Eye (tissue), 1 donor: ENCODE measurements at regions not wholly inside any gene's neighbourhood (a gene's known extent, or its start where the extent isn't known, plus 50 kb on each side); places are given as distances from the start of the nearest gene placed in this dataset.
"Not testable (repeated sequence)": the region's sequence is repeated elsewhere in the genome, so short reads cannot be mapped to it uniquely, and the experiment has no call there.

Experiments
- DNase-seq: peaks from one replicate; pipeline ENCODE4 v3.0.0-alpha.2; 2015

- DNase-seq, result no peak
Measured at GRCh38 chrX:1700757-1701156, 85.9 kb downstream of the ASMT start.

- DNase-seq, result not testable (repeated sequence)
Measured at GRCh38 chrX:1701396-1701901, 86.6 kb downstream of the ASMT start.

GRCh38 chrX:1702142-1702541 is 87.3 kb downstream of the ASMT start:
- not testable (repeated sequence) for DNase-seq

- DNase-seq, result not testable (repeated sequence)
Measured at GRCh38 chrX:1702557-1702956, 87.7 kb downstream of the ASMT start.

GRCh38 chrX:1709277-1709676 is 94.4 kb downstream of the ASMT start:
- DNase-seq, result not testable (repeated sequence)

- no peak for DNase-seq
Measured at GRCh38 chrX:1713296-1713695, 98.4 kb downstream of the ASMT start.

GRCh38 chrX:1717373-1717772 is 102.5 kb downstream of the ASMT start:
- no peak for DNase-seq

GRCh38 chrX:1719270-1719669 is 104.4 kb downstream of the ASMT start:
- DNase-seq, result no peak

GRCh38 chrX:1720836-1721235 is 106.0 kb downstream of the ASMT start:
- no peak for DNase-seq

GRCh38 chrX:1725472-1725871 is 110.6 kb downstream of the ASMT start:
- DNase-seq, result no peak

- DNase-seq, result peak; percentile 70
Measured at GRCh38 chrX:1727531-1728027, 112.7 kb downstream of the ASMT start.

- DNase-seq, result no peak
Measured at GRCh38 chrX:1734806-1735205, 119.9 kb downstream of the ASMT start.

- no peak for DNase-seq
Measured at GRCh38 chrX:1741816-1742394, 127.0 kb downstream of the ASMT start.

- no peak for DNase-seq
Measured at GRCh38 chrX:1743105-1743504, 128.2 kb downstream of the ASMT start.

GRCh38 chrX:1743663-1744062 is 128.8 kb downstream of the ASMT start:
- DNase-seq, result no peak

GRCh38 chrX:1748408-1748807 is 133.5 kb downstream of the ASMT start:
- DNase-seq, result no peak

- no peak for DNase-seq
Measured at GRCh38 chrX:1749499-1749898, 134.6 kb downstream of the ASMT start.

- no peak for DNase-seq
Measured at GRCh38 chrX:1750267-1750666, 135.4 kb downstream of the ASMT start.

- DNase-seq, result peak; percentile 23
Measured at GRCh38 chrX:1751781-1752180, 136.9 kb downstream of the ASMT start.

GRCh38 chrX:1752799-1753198 is 137.9 kb downstream of the ASMT start:
- DNase-seq, result not testable (repeated sequence)

GRCh38 chrX:1754077-1754476 is 139.2 kb downstream of the ASMT start:
- DNase-seq, result no peak

GRCh38 chrX:1763294-1763693 is 148.4 kb downstream of the ASMT start:
- no peak for DNase-seq

GRCh38 chrX:1764883-1765364 is 150.1 kb downstream of the ASMT start:
- DNase-seq, result not testable (repeated sequence)

- DNase-seq, result peak; percentile 53
Measured at GRCh38 chrX:1767026-1767425, 152.2 kb downstream of the ASMT start.

- no peak for DNase-seq
Measured at GRCh38 chrX:1778817-1779216, 164.0 kb downstream of the ASMT start.
